GM12878 (cell line): ENCODE measurements at regions not wholly inside any gene's neighbourhood (a gene's known extent, or its start where the extent isn't known, plus 50 kb on each side); places are given as distances from the start of the nearest gene placed in this dataset.

Source experiments
- ATAC-seq: fragments of 200-7000 bp; cut with Tn5 transposase; 3 replicates; pipeline ENCODE4 v1.9.1; 2020; ENCODE audit warnings: mild to moderate bottlenecking, moderate library complexity
- BruUV-seq: library from RNA; stranded (reverse); fragments of 400-500 nt; replicated peaks from 2 replicates; lab custom pipeline; 2021; lab: Mats Ljungman, UMichigan
- CTCF ChIA-PET: fragments of 300-600 bp; sonication (Branson Sonifier 250); formaldehyde crosslinking; extraction: SDS; loops from one replicate; lab custom pipeline; 2021; ENCODE audit warnings: inconsistent platforms; lab: Yijun Ruan, JAX
- POLR2A ChIA-PET: fragments of 350-600 bp; formaldehyde crosslinking; extraction: SDS; loops from one replicate; lab custom pipeline; 2021; ENCODE audit warnings: inconsistent platforms; lab: Charles Lee
- RAD21 ChIA-PET: fragments of 300-600 bp; sonication (Branson Sonifier 250); formaldehyde crosslinking; loops from one replicate; lab custom pipeline; 2023; ENCODE audit warnings: antibody characterized with exemption; ENCODE audit not compliant: unreplicated experiment; lab: Charles Lee
- SMC1A ChIA-PET: fragments of 300-600 bp; sonication (Branson Sonifier 250); formaldehyde crosslinking; loops from one replicate; lab custom pipeline; 2023; ENCODE audit not compliant: unreplicated experiment, uncharacterized antibody; lab: Charles Lee
- DNase-seq: peaks from one replicate; pipeline ENCODE4 v3.0.0-alpha.2; 2011; ENCODE audit warnings: low read depth, low spot score
- FAIRE-seq: peaks from 3 replicates; lab custom pipeline; 2011; peaks lifted over from hg19 to GRCh38; lab: Jason Lieb, UNC
- H2AFZ ChIP-seq: 2 replicates; pipeline ENCODE4 v1.6.0; 2011; ENCODE audit warnings: low read depth, low read length, control low read depth; ENCODE audit not compliant: control insufficient read depth
- H3K27ac ChIP-seq: 2 replicates; pipeline ENCODE4 v1.5.1; 2011; ENCODE audit warnings: control low read depth; ENCODE audit not compliant: control insufficient read depth, insufficient read depth
- H3K27me3 ChIP-seq, 2 experiments: replicated peaks in 1 of 2; 2 replicates each; pipeline versions ENCODE4 v1.6.0 to v1.6.1; 2011; ENCODE audit warnings: low read length in 1 of 2; ENCODE audit not compliant: control insufficient read depth in 2 of 2, insufficient read depth in 2 of 2
- H3K36me3 ChIP-seq, 2 experiments: 2 replicates each; pipeline ENCODE4 v1.5.1; 2011; ENCODE audit warnings: low read length in 1 of 2; ENCODE audit not compliant: control insufficient read depth in 2 of 2, insufficient read depth in 2 of 2
- H3K4me1 ChIP-seq: 2 replicates; pipeline ENCODE4 v1.6.1; 2011; ENCODE audit warnings: mild to moderate bottlenecking, low read length, moderate library complexity, mixed read lengths; ENCODE audit not compliant: control insufficient read depth, insufficient read depth
- H3K4me2 ChIP-seq: 2 replicates; pipeline ENCODE4 v1.6.0; 2011; ENCODE audit warnings: control low read depth; ENCODE audit not compliant: control insufficient read depth, insufficient read depth
- H3K4me3 ChIP-seq: fragments of 200-600 bp; sonication (generic); 2 replicates; pipeline ENCODE4 v1.5.1; 2016
- H3K79me2 ChIP-seq: 2 replicates; pipeline ENCODE4 v1.6.0; 2011; ENCODE audit warnings: low read length; ENCODE audit not compliant: control insufficient read depth, insufficient read depth
- H3K9ac ChIP-seq: 2 replicates; pipeline ENCODE4 v1.8.0; 2011; ENCODE audit warnings: low read length, control low read depth, mixed read lengths; ENCODE audit not compliant: control insufficient read depth, insufficient read depth
- H3K9me3 ChIP-seq: replicated peaks from 3 replicates; pipeline ENCODE4 v1.5.1; 2011; ENCODE audit warnings: mild to moderate bottlenecking, low read length; ENCODE audit not compliant: control insufficient read depth, insufficient read depth
- H4K20me1 ChIP-seq: 2 replicates; pipeline ENCODE4 v1.6.0; 2011; ENCODE audit not compliant: control insufficient read depth, insufficient read depth
- MYC ChIP-seq: IDR thresholded peaks from 2 replicates; pipeline ENCODE4 v1.6.1; 2011; ENCODE audit warnings: mild to moderate bottlenecking, low read length, moderate library complexity, inconsistent platforms; ENCODE audit not compliant: insufficient read depth, insufficient replicate concordance, insufficient read length, severe bottlenecking
- ZNF217 ChIP-seq: fragments of 450-650 bp; IDR thresholded peaks from 2 replicates; pipeline ENCODE4 v1.6.1; 2017; ENCODE audit warnings: antibody characterized with exemption, mild to moderate bottlenecking
- WGBS: methylation state at CpG from one replicate; pipeline ENCODE4 v1.1.6; 2016; ENCODE audit warnings: low lambda C conversion rate; ENCODE audit not compliant: insufficient replicate concordance, insufficient coverage; ENCODE audit errors: missing lambda C conversion rate; 5-methylcytosine and 5-hydroxymethylcytosine counted together
- in situ Hi-C: fragments of 300-500 bp; cut with MboI; formaldehyde crosslinking; loops from 9 replicates; pipeline ENCODE4 v1.14.3; 2018; ENCODE audit warnings: mixed read lengths
- intact Hi-C: fragments of 100-400 bp; cut with micrococcal nuclease; formaldehyde crosslinking; loops from one replicate; pipeline ENCODE4 v1.14.2; 2022; ENCODE audit not compliant: unreplicated experiment
- TF ChIP-seq, protein P1 (sequence below): fragments of 450-650 bp; IDR thresholded peaks from 2 replicates; pipeline ENCODE4 v1.6.1; 2017; ENCODE audit warnings: mild to moderate bottlenecking
- TF ChIP-seq, protein P2 (sequence below): fragments of 450-650 bp; formaldehyde crosslinking; IDR thresholded peaks from 2 replicates; pipeline ENCODE4 v1.4.0; 2022; ENCODE audit warnings: mild to moderate bottlenecking, moderate library complexity

DNA sequence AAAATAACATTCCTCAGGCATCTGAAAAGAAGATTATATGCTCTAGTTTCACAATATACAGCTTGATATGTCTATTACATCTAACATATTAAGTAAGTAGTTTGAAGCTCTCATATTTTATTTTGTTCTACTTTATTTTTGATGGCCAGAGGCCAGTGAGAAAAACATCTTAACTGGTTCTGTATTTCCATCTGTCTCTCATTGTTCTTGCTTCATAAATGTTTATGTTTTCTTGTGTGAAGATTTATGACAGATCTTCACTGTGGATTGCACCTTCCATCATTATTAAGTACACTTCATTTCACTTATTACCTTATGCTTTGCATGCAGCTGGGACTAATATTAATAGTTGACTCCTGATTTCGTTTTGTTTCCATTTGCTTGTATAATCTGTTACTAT, 511.2 kb downstream of the TSN start:
- Histone ChIP-seq H3K9me3 (no peaks in the 10 kb centered on the region), H2AFZ (no peak overlapping the region), H3K4me1 (no peaks in the 10 kb centered on the region), H3K79me2 (no peaks in the 10 kb centered on the region), H3K4me3 (no peak overlapping the region), H3K27ac (no peak overlapping the region), H3K36me3 (no peaks in the 10 kb centered on the region), H3K9ac (no peak overlapping the region)
- BruUV-seq = no TSS peak
- DNase-seq (no peak), FAIRE-seq (no peak), ATAC-seq (no peak)
- CTCF ChIA-PET = no interaction called here
- in situ Hi-C loops = no loop called here
- WGBS = 0% methylated on average over 1 of the region's 1 CpG
- RAD21 ChIA-PET = interaction anchor here (1.1 kb wide), 1 partner anchor 473 kb away, joined by 3 read pairs; no protein-coding TSS in a partner anchor
- TF ChIP-seq MYC = no peak
- TF ChIP-seq, protein P1, sequence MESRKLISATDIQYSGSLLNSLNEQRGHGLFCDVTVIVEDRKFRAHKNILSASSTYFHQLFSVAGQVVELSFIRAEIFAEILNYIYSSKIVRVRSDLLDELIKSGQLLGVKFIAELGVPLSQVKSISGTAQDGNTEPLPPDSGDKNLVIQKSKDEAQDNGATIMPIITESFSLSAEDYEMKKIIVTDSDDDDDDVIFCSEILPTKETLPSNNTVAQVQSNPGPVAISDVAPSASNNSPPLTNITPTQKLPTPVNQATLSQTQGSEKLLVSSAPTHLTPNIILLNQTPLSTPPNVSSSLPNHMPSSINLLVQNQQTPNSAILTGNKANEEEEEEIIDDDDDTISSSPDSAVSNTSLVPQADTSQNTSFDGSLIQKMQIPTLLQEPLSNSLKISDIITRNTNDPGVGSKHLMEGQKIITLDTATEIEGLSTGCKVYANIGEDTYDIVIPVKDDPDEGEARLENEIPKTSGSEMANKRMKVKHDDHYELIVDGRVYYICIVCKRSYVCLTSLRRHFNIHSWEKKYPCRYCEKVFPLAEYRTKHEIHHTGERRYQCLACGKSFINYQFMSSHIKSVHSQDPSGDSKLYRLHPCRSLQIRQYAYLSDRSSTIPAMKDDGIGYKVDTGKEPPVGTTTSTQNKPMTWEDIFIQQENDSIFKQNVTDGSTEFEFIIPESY = no peak
- TF ChIP-seq, protein P2, sequence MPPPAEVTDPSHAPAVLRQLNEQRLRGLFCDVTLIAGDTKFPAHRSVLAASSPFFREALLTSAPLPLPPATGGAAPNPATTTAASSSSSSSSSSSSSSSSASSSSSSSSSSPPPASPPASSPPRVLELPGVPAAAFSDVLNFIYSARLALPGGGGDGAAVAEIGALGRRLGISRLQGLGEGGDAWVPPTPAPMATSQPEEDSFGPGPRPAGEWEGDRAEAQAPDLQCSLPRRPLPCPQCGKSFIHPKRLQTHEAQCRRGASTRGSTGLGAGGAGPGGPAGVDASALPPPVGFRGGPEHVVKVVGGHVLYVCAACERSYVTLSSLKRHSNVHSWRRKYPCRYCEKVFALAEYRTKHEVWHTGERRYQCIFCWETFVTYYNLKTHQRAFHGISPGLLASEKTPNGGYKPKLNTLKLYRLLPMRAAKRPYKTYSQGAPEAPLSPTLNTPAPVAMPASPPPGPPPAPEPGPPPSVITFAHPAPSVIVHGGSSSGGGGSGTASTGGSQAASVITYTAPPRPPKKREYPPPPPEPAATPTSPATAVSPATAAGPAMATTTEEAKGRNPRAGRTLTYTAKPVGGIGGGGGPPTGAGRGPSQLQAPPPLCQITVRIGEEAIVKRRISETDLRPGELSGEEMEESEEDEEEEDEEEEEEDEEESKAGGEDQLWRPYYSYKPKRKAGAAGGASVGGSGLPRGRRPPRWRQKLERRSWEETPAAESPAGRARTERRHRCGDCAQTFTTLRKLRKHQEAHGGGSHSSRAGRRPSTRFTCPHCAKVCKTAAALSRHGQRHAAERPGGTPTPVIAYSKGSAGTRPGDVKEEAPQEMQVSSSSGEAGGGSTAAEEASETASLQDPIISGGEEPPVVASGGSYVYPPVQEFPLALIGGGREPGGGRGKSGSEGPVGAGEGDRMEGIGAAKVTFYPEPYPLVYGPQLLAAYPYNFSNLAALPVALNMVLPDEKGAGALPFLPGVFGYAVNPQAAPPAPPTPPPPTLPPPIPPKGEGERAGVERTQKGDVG = no peak
- TF ChIP-seq ZNF217 = no peak
- TF ChIP-seq, all 136 proteins: peak for 0
- no peaks in the 10 kb centered on the region for H4K20me1 ChIP-seq
- POLR2A ChIA-PET = no interaction called here
- SMC1A ChIA-PET = interaction anchor here (0.7 to 1.2 kb wide), 2 partner anchors 9 to 12 kb away, joined by 3 to 4 read pairs; no protein-coding TSS in a partner anchor
- H3K4me2 ChIP-seq = no peak overlapping the region
- intact Hi-C loops = no loop called here
- no peaks in the 10 kb centered on the region for H3K27me3 ChIP-seq
